ENCODE measurements at regions not wholly inside any gene's neighbourhood (a gene's known extent, or its start where the extent isn't known, plus 50 kb on each side); places are given as distances from the start of the nearest gene placed in this dataset.

DNA sequence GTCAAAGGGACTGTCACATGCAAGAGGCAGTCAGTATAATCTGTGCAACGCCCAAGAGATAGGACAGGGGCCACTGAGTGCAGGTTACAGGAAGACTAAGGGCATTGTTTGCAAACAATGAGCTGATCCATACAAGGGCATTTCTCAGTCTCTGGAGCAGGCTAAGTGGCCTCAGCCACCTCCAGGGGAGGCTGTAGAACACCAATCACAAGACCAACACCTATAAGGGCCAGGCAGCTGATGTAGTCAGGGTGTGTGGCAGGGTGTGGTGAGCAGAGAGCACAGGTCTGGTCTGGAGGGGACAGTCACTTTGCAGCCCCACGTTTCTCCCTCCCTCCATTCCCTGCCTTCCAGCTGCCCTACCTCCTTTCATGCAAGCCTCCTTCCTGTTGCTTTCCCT lies 83.2 kb upstream of the ADRA1B start:
- DNase-seq, result no peak

DNA sequence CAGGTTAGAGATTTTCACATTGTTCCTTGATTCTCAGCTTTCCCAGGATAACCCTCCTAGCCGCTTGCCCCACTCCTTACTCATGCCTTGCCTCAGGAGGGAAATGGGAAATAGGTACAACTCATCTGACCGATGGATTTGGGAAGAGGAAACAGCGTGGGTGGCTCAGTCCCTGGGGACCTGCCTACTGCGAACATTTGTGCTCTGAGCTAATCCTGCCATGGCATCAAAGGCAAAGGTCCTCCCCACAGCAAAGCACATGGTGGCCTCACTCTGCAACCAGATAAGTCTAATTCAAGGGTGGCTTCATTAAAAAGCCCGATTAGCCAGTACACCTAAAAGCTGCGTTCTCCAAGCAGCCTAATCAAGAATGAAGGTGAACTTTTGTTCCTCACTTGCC lies 82.4 kb upstream of the ADRA1B start:
- no peak for DNase-seq

DNA sequence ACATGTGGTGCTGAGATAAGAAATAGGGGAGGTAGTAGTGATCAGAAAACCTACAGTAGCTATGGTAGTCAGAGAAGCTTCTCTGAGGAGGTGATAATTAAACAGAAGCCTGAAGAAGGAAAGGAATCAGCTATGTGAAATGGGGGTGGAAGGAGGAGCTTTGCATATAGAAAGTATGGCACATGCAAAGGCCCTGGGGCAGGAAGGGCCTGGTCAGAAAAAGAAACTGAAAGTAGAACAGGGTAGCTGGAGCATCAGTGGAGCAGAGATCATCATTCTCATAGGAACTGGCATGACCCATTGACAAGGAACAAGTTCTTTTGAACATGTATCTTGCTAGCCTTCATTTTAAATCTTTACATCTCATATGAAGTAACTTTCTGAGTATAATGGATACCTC lies 80.7 kb upstream of the ADRA1B start:
- DNase-seq, result no peak

DNA sequence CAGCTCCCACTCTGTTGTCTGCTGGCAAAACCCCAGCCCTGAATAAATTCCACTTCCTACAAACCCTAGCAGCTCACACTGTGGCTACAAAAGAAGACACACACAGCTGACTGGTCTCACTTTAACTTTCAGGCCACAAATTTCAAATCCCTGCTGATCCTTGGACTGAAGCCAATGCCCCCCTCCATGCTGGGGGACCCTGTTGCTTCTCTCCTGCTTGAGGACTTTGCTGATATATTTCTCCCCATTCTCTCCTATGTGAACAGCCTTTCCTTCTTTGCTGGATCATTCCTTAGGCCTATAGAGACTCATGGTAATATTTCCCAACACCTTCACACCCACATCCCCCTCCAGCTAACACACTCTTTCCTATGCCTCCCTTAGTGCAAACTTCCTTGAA lies 79.6 kb upstream of the ADRA1B start:
- DNase-seq, result no peak

DNA sequence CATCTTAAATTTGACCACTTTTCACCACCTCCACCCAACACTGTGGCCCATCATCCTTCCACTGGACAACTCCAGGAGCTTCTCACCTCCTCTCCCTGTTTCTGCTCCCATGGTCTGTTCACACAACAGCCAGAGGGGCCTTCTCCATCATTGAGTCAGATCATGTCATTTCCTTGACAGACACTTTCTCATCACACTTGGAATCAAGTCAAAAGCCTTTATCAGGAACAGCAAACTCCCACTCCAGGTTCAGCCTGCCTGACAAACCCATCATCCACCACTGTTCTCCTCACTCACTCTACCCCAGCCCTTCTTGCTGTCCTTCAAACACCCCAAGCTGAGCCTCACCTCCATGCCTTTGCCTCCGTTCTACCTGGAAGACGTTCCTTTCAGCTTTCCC lies 78.4 kb upstream of the ADRA1B start:
- DNase-seq, result no peak

DNA sequence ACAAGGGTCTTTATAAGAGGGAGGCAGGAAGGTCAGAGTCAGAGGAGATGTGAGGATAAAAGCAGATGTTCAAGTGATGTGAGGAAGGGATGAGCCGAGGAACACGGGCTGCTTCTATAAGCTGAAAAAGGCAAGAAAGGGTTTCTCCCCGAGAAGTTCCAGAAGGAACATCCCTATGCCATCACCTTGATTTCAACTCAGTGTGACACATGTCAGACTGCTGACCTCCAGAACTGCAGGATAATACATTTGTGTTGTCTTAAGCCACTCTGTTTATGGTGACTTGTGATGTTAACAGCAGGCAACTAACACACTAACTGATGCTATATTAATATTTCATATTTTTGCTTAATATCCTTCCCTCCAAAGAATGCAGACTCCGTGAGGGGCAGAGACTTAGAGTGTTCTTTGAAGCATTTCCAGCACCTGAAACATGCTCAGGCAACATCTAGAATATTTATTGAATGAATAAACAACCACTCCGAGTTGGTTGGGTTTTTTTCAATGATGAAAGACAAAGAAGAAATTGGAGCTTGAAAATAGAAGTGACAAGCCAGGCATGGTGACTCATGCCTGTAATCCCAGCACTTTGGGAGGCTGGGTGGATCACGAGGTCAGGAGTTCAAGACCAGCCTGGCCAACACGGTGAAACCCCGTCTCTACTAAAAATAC lies 77.6 kb upstream of the ADRA1B start:
- DNase-seq, result no peak

DNA sequence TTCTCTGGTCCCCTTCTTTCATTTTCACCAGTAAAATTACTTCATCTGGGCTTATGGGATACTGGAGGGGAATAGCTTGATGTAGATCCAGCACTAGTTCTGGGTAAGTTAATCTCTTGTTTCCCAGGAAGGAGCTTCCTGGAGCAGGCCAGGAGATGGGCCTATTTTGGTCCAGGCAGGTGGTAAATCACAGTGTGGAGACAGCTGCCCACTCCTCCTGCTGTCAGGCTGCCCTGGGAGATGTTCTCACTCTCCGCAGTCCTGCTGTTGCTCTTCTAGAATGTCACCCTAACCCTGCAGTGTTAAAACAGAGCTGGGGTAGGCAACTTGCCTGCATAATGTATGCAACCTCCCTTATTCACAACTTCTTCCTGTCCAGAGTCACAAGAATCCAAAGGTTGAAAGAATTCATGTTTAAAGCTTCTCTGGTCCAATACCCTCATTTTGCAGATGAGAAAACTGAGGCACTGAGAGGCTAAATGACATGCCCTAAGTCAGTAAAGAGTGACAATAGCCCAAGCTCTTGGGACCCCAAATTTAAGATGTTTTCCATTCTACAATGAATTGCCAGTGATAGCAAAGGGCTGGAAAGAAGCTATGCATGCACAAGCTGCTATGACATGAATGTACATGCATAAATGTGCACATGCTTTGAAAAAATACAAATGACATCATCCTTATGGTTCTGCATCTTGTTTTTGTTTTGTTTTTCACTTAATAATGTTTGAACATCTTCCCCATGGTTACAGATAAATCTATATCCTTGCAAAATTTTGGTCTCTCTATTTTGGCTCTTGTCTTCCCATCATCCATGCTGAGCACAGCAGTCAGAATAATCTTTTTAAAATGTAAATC lies 71.8 kb upstream of the ADRA1B start:
- DNase-seq, result no peak

DNA sequence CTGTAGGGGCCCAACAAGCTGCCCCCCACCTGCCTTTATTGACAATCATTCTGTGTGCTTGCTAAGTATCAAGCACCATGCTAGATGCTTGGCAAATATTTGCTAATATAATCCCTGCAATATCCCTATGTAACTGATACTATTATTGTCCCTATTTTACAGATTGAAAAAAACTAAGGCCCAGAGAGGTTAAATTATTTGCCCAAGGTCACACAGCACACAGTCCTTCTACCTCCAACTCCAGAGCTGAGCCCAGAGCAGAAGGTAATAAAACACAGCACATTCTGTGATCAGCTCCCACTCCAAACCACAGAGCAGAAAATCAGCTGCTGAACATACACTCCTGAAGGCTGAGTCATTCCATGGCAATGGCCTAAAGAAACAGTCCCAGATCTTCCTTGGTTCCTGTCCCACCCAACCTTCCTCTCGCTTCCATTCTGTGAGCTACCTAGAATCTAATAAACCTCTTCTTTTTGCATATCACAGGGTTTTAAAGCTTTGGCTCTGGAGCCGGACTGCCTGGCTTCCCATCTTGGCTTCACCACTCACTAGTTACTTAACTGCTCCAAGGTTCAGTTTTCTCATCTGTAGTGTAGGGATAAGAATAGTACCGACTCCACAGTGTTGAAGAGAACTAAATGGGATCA lies 66.7 kb upstream of the ADRA1B start:
- DNase-seq, result no peak

DNA sequence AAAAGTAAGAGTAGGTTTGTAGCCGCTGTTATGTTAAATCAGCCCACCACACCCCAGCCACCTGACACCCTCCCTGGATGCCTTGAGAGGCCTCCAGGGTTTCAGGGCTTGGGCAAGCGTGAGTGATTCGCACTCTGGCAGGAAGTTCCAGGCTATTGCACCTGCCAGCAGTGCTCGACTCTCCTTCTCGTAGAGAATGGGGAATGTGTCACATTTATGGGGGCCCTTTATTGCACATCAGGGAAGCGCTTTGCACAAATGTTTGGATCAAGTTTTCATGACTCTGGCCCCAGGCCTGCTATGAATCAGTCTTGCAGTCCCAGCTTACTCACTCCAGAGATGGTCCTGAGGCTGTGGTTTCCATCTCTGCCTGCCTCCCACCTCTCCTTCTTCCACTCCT lies 66.1 kb upstream of the ADRA1B start:
- DNase-seq, result no peak

DNA sequence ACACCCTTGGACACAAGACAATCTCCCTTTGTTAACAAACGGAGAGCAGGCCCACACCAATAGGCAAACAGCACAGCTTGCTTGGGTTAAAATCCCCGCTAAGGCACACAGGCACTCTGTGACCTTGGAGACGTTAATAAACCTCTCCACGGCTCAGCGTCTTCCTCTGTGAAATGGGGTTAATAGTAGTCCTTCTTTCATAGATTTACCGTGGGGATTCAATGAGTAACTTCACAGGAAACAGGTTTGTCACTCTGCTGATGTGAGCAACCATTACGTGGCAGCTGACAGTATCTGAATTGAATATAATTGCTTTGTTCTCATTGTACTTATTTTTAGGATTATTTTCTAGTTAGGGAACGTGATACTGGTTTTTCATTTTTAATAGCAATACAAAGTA lies 65.2 kb upstream of the ADRA1B start:
- no peak for DNase-seq

DNA sequence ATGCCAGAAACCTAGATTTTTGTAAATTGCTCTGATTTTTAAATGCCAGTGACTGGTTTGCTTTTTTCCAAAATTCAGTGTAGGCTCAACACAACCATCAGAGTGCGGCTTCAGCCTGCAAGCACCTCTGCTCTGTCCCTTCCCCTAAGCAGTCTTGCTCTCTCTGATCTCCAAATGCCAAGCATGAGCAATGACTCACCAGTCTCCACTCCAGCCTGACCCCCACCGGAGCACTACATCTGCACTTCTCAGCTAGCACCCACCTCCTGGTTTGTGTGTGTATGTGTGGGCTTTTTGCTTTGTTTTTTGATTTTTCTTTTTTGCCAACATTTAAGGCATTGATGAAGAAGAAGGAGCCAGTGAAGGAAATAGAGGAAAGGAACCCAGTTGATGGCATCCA lies 61.4 kb upstream of the ADRA1B start:
- DNase-seq, result no peak

DNA sequence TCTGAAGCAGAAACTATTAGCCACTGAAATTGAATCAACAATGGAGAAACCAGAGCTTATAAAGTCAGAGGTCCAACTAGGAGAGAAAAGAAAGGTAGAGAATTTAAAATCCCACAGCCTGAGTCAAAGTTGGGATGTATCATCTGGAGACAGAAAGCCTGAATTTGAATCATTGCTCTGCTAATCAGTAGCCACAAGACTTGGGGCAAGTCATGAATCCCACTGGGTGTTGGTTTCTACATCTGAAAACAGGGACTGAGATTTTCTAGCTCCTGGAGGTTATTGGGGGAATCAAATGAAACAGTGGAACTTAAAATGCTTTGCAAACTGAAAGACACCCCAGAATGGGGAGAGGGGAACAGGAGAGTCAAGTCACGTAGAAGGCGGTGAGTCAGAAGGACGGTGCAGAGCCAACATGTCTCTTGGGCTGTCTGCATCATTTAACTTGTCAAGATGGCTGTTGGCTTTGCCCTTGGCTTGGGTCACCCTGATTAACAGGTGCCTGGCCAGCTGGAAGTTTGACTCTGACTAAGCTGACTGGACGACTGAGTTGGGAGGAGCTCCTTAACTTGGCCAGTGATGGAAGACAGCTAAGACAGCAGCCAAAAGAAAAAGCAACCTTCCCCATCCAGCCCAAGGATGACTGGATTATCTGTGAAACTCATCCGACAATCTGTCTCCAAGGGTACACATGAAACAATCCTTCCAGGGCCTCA lies 60.6 kb upstream of the ADRA1B start:
- no peak for DNase-seq

DNA sequence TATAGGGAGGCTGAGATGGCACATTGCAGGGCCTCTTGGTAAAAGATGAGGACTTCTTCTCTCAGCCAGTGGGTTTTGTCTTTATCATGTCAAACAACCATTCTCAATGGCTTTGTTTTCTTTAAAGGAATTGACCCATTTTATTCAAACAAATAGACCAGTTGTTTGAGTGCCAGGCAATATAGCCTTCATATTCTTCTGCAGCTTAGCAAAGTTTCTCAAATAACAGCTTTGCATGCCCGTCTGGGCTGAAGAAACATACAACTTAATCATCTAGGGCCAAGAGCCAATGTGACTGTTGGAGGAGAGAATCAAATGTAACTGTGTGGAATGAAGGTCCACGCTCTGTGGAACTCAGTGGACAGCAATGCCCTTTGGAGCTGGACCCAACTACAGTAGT lies 57.4 kb upstream of the ADRA1B start:
- DNase-seq, result no peak

DNA sequence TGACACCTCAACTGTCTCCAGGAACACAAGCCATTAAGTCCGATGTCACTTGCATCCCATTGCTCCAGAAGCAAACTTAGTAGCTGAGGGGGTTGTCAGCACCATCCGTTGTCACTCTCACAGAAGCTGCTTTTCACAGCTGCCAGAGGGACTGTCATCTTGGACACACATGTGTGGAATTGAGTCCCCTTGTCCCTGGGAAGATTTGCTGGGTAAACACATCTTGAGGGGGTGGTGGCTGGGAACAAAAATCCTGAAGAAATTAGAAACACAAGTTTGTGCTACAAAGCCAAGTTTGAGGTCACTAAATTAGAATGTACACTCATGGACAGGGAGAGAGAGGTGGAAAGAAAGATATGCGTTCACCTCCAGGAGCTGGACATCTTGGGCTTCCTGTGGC lies 55.2 kb upstream of the ADRA1B start:
- DNase-seq, result no peak

DNA sequence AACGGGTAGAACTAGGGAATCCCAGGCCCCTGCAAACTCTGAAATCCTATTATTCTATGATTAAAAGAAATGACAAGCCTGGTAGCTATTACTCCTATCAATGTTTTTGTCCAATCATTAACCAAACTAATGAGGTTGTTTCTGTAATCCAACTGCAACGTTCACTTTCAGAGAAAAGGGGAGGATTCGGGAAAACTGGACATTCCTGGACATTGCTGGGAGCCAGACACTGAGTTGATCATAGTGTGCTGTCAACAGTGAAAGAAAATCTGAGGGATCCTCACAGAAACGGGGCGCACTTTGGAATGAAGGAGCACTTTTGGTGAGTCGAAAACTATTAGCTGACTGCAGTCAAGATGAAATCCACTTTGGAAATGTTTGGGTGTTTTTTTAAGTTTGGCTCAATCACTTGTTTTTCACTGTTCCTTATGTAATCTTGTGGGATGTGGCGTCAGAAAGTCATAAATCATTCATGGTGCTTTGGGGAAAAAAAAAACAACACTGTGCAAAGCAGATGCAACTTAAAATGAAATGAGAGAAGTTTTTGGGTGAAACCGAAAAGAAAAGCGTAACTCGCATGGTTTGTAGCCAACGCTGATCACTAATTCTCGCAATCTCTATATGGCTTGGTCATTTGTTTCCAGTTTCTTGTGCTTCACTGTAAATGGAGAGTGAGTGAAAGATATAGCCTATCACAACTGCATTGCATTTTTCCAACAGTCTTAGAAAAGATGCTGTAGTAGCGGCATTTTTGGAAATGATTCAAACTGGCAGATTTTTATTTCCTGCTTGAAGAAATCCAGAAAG lies 51.2 kb upstream of the ADRA1B start:
- no peak for DNase-seq

DNA sequence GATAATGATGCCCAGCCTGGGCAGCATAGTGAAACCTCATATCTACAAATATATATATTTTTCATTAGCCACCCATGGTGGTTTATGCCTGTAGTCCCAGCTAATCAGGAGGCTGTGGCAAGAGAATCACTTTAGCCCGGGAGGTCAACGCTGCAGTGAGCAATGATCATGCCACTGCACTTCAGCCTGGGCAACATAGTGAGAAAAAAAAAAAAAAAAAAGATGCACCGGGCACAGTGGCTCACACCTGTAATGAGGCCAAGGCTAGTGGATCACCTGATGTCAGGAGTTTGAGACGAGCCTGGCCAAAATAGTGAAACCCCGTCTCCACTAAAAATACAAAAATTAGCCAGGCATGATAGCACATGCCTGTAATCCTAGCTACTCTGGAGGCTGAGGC lies 50.2 kb upstream of the ADRA1B start:
- DNase-seq, result no peak

All from activated CD4-positive, alpha-beta T cell treated with anti-CD3 and anti-CD28 coated beads for 1 hour (primary cell).